Kidney epithelial cell (primary cell): ENCODE measurements at regions not wholly inside any gene's neighbourhood (a gene's known extent, or its start where the extent isn't known, plus 50 kb on each side); places are given as distances from the start of the nearest gene placed in this dataset.
A peak's percentile ranks its signal among the peaks of the same experiment; 100 is the strongest.

Source experiments
- DNase-seq: peaks from one replicate; pipeline ENCODE4 v3.0.0-alpha.2; 2010; ENCODE audit warnings: low read depth
- H3K27me3 ChIP-seq: 2 replicates; pipeline ENCODE4 v1.6.0; 2011; ENCODE audit warnings: low read length; ENCODE audit not compliant: control insufficient read depth, insufficient read depth
- H3K36me3 ChIP-seq: 2 replicates; pipeline ENCODE4 v1.5.1; 2011; ENCODE audit warnings: low read length; ENCODE audit not compliant: control insufficient read depth, insufficient read depth
- H3K4me3 ChIP-seq: 2 replicates; pipeline ENCODE4 v1.5.1; 2011; ENCODE audit warnings: low read depth, mild to moderate bottlenecking, control low read depth, low read length
- TF ChIP-seq, protein P1 (sequence below): IDR thresholded peaks from 2 replicates; pipeline ENCODE4 v1.5.1; 2011; ENCODE audit warnings: mild to moderate bottlenecking, moderate library complexity, low read length, control low read depth, inconsistent platforms; ENCODE audit not compliant: insufficient read depth, poor library complexity, severe bottlenecking

DNA sequence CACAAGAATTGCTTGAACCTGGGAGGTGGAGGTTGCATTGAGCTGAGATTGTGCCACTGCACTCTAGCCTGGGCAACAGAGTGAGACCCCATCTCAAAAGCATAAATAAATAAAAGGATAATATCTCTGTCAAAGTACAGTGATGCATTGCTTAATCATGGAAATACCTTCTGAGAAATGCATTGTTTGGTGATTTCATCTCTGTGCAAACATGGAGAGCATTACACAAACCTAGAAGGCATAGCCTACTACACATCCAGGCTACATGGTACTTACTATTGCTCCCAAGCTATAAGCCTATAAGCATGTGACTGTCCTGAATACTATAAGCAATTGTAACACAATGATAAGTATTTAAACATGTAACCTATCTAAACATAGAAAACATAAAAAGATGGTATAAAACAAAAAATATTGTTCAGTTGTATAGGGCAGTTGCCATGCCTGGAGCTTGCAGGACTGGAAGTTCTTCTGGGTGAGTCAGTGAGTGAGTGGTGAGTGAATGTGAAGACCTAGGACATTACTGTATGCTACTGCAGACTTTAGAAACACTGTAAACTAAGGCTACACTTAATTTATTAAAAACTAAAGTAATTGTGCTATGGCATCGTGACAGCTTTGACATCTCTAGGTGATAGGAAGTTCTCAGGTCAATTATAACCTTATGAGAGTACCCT lies 93.6 kb upstream of the SNRPN start:
- no peak overlapping the region for H3K4me3 ChIP-seq
- no peak for DNase-seq
- H3K27me3 ChIP-seq, result peaks cover 2% of the 10 kb centered on the region
- no peaks in the 10 kb centered on the region for H3K36me3 ChIP-seq
- TF ChIP-seq, protein P1, sequence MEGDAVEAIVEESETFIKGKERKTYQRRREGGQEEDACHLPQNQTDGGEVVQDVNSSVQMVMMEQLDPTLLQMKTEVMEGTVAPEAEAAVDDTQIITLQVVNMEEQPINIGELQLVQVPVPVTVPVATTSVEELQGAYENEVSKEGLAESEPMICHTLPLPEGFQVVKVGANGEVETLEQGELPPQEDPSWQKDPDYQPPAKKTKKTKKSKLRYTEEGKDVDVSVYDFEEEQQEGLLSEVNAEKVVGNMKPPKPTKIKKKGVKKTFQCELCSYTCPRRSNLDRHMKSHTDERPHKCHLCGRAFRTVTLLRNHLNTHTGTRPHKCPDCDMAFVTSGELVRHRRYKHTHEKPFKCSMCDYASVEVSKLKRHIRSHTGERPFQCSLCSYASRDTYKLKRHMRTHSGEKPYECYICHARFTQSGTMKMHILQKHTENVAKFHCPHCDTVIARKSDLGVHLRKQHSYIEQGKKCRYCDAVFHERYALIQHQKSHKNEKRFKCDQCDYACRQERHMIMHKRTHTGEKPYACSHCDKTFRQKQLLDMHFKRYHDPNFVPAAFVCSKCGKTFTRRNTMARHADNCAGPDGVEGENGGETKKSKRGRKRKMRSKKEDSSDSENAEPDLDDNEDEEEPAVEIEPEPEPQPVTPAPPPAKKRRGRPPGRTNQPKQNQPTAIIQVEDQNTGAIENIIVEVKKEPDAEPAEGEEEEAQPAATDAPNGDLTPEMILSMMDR, result no peak

- Histone ChIP-seq H3K27me3 (no peaks in the 10 kb centered on the region), H3K36me3 (no peaks in the 10 kb centered on the region), H3K4me3 (no peak overlapping the region)
- TF ChIP-seq, protein P1, result no peak
- DNase-seq, result no peak
These were observed 91.9 kb upstream of the SNRPN start for GRCh38 chr15:24862726-24863521.

DNA sequence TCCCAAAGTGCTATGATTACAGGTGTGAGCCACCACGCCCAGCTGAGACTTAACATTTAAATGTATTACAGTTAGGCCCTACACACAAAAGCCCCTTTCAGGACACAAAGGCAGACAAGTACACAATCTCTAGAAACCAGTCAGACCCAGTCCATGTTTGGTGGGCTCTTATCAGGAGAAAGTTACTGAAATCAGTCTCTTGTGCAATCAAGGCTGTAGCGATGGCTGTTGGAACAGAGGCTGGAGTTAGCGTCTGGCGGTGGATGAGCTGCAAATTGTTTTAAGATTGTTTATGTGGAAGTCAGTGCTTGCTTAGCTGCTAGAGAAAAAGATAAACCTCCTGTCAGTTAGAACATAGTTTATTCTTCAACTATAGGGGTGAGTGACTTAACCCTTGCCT lies 89.5 kb upstream of the SNRPN start:
- H3K4me3 ChIP-seq, result no peak overlapping the region
- no peak for DNase-seq
- no peaks in the 10 kb centered on the region for H3K27me3 ChIP-seq
- no peaks in the 10 kb centered on the region for H3K36me3 ChIP-seq
- TF ChIP-seq, protein P1, result no peak

GRCh38 chr15:24877174-24877573 lies 77.6 kb upstream of the SNRPN start:
- TF ChIP-seq, protein P1, result no peak
- Histone ChIP-seq H3K27me3 (no peaks in the 10 kb centered on the region), H3K36me3 (no peaks in the 10 kb centered on the region), H3K4me3 (no peak overlapping the region)
- DNase-seq, result no peak

DNA sequence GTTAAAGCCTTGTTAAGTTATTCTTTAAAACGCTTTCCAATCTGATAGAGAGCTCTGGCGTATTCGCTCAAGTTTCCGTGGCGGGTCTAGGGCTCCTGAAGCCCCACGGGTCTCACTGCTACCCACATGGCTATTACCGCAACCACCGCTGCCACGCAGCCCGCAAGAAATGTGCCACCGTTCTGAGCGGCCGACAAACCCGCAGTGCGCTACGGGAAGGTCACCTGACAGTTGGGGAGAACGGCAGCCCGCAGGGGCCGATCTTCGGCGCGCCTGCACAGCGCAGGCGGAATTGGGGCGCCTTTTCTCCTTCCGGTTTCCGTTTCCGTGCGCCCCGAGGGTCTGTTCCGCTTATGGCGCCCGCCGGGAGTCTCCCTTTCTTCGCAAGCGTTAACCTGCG lies 76.6 kb upstream of the SNRPN start:
- peak; percentile 1 for DNase-seq
- Histone ChIP-seq H3K4me3 (peak overlapping the region; percentile 44), H3K36me3 (no peaks in the 10 kb centered on the region), H3K27me3 (no peaks in the 10 kb centered on the region)
- TF ChIP-seq, protein P1, result no peak
